ENCODE measurements at regions not wholly inside any gene's neighbourhood (a gene's known extent, or its start where the extent isn't known, plus 50 kb on each side); places are given as distances from the start of the nearest gene placed in this dataset.

- TF ChIP-seq, protein P1, sequence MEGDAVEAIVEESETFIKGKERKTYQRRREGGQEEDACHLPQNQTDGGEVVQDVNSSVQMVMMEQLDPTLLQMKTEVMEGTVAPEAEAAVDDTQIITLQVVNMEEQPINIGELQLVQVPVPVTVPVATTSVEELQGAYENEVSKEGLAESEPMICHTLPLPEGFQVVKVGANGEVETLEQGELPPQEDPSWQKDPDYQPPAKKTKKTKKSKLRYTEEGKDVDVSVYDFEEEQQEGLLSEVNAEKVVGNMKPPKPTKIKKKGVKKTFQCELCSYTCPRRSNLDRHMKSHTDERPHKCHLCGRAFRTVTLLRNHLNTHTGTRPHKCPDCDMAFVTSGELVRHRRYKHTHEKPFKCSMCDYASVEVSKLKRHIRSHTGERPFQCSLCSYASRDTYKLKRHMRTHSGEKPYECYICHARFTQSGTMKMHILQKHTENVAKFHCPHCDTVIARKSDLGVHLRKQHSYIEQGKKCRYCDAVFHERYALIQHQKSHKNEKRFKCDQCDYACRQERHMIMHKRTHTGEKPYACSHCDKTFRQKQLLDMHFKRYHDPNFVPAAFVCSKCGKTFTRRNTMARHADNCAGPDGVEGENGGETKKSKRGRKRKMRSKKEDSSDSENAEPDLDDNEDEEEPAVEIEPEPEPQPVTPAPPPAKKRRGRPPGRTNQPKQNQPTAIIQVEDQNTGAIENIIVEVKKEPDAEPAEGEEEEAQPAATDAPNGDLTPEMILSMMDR (IDR thresholded peaks at IDR 0.05) = no peak
- TF ChIP-seq POLR2A (IDR thresholded peaks at IDR 0.05) (no peak), EP300 (IDR thresholded peaks at IDR 0.05) (no peak)
Observed at GRCh38 chrX:21266949-21267348, 107.3 kb upstream of the CNKSR2 start.
